GM18508 (cell line): ENCODE measurements at regions not wholly inside any gene's neighbourhood (a gene's known extent, or its start where the extent isn't known, plus 50 kb on each side); places are given as distances from the start of the nearest gene placed in this dataset.
"Not testable (repeated sequence)": the region's sequence is repeated elsewhere in the genome, so short reads cannot be mapped to it uniquely, and the experiment has no call there.

ENCODE experiments used
- ATAC-seq: cut with Tn5 transposase; IDR thresholded peaks from one replicate; pipeline ENCODE4 v1.9.1; 2021; ENCODE audit warnings: moderate number of reproducible peaks; ENCODE audit not compliant: insufficient read depth, unreplicated experiment

DNA sequence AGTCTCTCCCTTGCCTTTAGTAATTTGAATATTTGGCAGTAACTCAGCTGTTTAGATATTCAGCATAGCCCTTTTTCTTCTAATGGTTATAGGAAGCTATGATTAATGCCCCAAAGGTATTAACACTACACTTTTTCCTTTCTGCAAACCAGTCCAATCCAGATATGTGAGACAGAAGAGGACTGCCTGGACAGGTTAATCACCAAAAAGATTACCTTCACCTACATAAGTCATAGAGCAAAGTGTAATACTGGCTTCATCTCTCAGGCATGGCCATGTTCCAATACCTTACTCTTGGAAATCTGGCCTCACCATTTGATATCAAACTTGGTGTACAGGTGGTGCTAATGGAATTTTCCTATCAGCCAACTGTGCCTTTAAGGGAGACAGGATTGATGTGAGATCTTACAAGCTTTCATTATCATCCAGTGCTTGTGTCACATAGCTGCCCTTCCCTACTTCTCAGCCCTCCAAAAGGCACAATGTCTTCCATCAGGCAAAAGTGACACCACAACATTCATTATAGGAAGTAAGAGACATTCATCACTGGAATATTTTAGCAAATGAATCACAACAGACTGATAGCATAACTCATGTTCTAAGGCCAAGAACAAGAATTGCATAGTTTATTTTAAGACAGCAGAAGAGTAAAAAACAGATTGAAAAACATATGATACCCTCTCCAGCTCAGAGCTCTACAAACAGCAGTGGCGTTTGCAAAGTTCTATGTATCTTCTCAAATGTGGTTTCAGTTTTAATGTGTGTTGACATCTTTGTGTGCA is 91.2 kb upstream of the PAM start:
- no peak for ATAC-seq

DNA sequence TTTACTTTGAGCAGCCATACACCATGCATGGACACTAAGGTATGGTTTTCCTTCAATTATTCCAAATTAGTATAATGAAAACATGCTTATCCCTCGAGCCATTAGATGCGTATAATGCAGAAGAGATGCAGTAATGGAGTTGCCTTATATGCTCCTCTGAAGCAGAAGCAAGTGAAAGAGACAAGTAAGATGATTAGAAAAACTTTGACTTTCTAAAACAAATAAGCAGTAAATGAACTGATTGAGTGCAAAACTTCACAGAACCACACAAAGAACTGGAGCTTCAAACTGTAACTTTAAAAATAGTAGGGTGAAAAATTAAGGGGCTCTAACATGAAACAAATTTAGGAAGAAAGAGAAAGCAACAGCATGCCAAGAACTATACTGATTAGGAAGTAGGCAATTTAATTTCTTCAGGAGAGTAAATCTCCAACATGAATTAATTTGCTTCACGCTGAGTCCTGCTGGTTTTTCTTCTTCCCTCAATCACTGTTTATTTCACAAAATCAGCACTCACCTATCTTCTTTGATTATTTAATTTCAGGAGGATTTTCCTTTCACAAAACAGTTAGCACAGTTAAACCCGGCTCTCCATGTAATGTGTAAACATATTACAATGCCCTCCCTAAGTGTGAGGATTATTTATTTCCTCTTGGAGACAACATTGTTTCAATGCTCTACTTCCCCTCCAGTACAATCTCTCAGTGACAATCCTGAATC is 90.3 kb upstream of the PAM start:
- no peak for ATAC-seq

- ATAC-seq = no peak
These were observed 88.8 kb upstream of the PAM start for GRCh38 chr5:102666164-102666946.

- no peak for ATAC-seq
These were observed 86.7 kb upstream of the PAM start for GRCh38 chr5:102668220-102668932.

DNA sequence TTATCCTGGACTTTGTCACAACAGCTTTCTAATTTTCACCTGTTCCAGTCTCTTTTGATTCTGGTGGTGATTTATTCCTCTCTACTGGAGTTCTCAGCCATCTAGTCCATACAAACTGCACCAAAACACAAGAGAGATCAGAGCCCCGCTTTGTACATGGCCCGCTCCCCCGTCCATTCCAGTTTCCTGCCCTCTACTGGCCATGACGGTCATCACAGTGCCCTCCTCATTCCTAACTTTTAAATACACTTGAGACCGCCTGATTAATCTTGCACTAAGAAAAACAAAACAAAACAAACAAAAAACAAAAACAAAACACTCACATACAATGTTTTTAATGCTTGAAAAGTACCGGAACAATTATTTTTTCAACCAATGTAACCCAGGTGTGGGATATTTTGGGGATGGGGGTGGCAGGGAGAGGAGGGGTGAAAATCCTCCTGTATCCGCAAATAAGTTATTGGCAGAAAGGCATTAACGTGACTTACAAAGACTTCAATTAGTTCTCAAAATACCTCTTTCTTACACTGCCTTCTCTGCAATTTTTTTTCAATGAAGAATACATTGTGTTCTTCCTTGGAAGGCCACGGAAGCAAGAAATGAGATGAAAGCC is 84.8 kb upstream of the PAM start:
- no peak for ATAC-seq

GRCh38 chr5:102671033-102671734 is 83.9 kb upstream of the PAM start:
- ATAC-seq = not testable (repeated sequence)

DNA sequence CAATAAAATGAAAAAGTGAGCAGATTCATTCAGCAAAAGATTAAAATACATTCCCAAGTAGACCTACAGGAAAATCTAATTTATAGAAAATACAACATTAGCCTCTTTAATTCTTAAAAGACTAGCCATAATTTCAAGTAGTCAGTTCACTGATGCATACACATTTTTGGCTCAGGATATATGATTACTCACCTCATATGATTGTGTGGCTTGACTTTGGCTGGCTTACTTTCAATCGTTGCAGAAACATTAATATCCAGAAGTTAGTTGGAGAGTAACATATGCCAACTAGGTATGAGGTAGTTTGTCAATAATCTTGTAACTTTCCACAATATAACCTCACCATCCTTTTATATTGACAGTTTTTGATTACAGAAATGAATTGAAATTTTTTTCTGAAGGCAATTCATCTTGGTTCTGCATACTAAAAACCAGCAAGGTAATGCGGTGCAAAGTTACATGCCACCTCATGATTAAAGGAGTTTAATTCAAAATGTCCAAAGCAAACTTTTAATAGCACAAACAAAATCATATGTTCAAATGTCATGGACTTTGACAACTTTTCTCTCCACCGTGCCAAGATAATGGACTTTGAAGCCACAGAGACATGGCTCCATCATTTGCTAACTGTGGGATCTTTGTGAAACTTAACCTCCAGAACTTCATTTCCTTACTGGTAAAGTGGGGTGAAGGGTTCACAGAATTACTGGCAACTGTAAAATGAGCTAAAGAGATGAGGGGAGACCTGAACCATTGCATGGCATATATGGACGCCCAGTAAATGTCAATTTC is 76.6 kb upstream of the PAM start:
- no peak for ATAC-seq

- peak; percentile 91 for ATAC-seq
These were observed 73.6 kb upstream of the PAM start for GRCh38 chr5:102681403-102681983.

- ATAC-seq = no peak
These were observed 72.9 kb upstream of the PAM start for GRCh38 chr5:102682101-102682647.

GRCh38 chr5:102688076-102688475 is 67.0 kb upstream of the PAM start:
- ATAC-seq = not testable (repeated sequence)

GRCh38 chr5:102688581-102689342 is 66.3 kb upstream of the PAM start:
- not testable (repeated sequence) for ATAC-seq

- ATAC-seq = no peak
These were observed 64.2 kb upstream of the PAM start for GRCh38 chr5:102690910-102691309.

DNA sequence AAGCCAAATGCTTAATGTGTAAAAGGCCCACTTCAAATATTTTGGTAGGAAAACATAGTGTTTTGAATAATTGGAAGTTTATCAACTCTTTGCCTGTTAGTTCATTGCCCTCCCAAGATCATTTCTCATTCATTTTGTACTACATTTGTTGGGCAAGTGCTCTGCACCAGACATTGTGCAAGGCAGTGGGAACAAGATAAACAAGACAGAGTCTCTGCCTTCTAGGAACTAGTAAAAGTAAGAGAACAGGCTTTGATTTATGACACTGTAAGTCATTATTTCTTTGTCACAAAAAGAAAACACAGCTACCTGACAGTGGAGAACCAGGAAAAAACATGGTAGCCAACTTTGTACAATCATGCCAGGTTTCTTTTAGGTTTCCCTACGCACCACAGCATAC is 63.7 kb upstream of the PAM start:
- ATAC-seq = no peak

GRCh38 chr5:102700120-102700831 is 54.8 kb upstream of the PAM start:
- ATAC-seq = no peak

DNA sequence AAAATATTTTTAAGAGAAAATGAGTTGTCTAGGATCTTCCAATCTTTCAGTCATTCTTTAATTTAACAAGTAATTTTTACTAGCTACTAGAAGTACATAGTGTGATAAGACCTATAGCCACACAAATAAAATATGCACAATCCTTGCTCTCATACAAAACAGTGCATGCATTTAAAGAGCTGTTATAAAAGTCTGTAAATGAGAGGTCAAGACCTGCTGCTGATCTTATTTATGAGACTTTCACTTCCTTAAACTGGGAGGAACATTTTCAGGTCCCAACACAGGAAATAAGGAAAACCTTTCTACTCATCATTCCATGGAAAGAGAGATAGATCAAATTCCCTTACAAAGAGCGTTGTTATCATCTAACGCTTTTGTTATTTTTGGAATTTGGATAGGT is 54.2 kb upstream of the PAM start:
- ATAC-seq = no peak

- no peak for ATAC-seq
These were observed 53.4 kb upstream of the PAM start for GRCh38 chr5:102701748-102702147.
